ENCODE measurements at regions not wholly inside any gene's neighbourhood (a gene's known extent, or its start where the extent isn't known, plus 50 kb on each side); places are given as distances from the start of the nearest gene placed in this dataset.

- Histone ChIP-seq H3K36me3 (ENCODE audit: control insufficient read depth in 1 of 2, insufficient read depth in 2 of 2, low read length in 2 of 2) (no peaks in the 10 kb centered on the region), H3K79me2 (ENCODE audit: insufficient read depth, low read length) (no peaks in the 10 kb centered on the region), H3K4me1 (ENCODE audit: control insufficient read depth in 1 of 2, insufficient read depth in 2 of 2, low read length in 2 of 2) (no peaks in the 10 kb centered on the region), H3K9me3 (ENCODE audit: control insufficient read depth in 1 of 2, insufficient read depth in 1 of 2, low read depth in 1 of 2, low read length in 2 of 2) (no peaks in the 10 kb centered on the region), H3K27ac (ENCODE audit: low read depth, low read length) (no peak overlapping the region), H2AFZ (ENCODE audit: low read depth, low read length, poor library complexity, severe bottlenecking) (no peak overlapping the region), H3K27me3 (ENCODE audit: insufficient read depth, low read length) (no peaks in the 10 kb centered on the region), H3K4me3 (replicated peaks in 1 of 2; ENCODE audit: low read depth in 1 of 2, low read length in 2 of 2) (no peak overlapping the region), H3K9me2 (ENCODE audit: insufficient read depth) (no peaks in the 10 kb centered on the region), H3K9ac (ENCODE audit: low read length) (no peak overlapping the region), H3K4me2 (ENCODE audit: low read length) (no peak overlapping the region), H4K20me1 (ENCODE audit: insufficient read depth) (no peaks in the 10 kb centered on the region)
- TF ChIP-seq MAX (IDR thresholded peaks at IDR 0.05) (no peak), SIN3A (IDR thresholded peaks at IDR 0.05; ENCODE audit: low read depth) (no peak)
- ChIA-PET RAD21 (ENCODE audit: low non-redundant PET in 1 of 2, low total read pairs in 2 of 2, uncharacterized antibody in 2 of 2, unreplicated experiment in 2 of 2) (no interaction called here), POLR2A (no interaction called here), CTCF (no interaction called here)
- DNase-seq (ENCODE audit: low read depth, low spot score), result no peak
- no peak for ATAC-seq
- intact Hi-C loops (cut with micrococcal nuclease), result no loop called here
- no TSS peak for BruUV-seq (replicated peaks)
Observed at GRCh38 chr5:130455175-130455574, 550.9 kb downstream of the CHSY3 start.

GRCh38 chr5:130452744-130453143, 548.5 kb downstream of the CHSY3 start:
- Histone ChIP-seq H4K20me1 (ENCODE audit: insufficient read depth) (no peaks in the 10 kb centered on the region), H3K4me1 (ENCODE audit: control insufficient read depth in 1 of 2, insufficient read depth in 2 of 2, low read length in 2 of 2) (no peaks in the 10 kb centered on the region), H3K79me2 (ENCODE audit: insufficient read depth, low read length) (no peaks in the 10 kb centered on the region), H3K9ac (ENCODE audit: low read length) (no peak overlapping the region), H3K9me3 (ENCODE audit: control insufficient read depth in 1 of 2, insufficient read depth in 1 of 2, low read depth in 1 of 2, low read length in 2 of 2) (no peaks in the 10 kb centered on the region), H3K27ac (ENCODE audit: low read depth, low read length) (no peak overlapping the region), H2AFZ (ENCODE audit: low read depth, low read length, poor library complexity, severe bottlenecking) (no peak overlapping the region), H3K4me3 (replicated peaks in 1 of 2; ENCODE audit: low read depth in 1 of 2, low read length in 2 of 2) (no peak overlapping the region), H3K4me2 (ENCODE audit: low read length) (no peak overlapping the region), H3K27me3 (ENCODE audit: insufficient read depth, low read length) (no peaks in the 10 kb centered on the region), H3K36me3 (ENCODE audit: control insufficient read depth in 1 of 2, insufficient read depth in 2 of 2, low read length in 2 of 2) (no peaks in the 10 kb centered on the region), H3K9me2 (ENCODE audit: insufficient read depth) (no peaks in the 10 kb centered on the region)
- TF ChIP-seq ATF3 (IDR thresholded peaks at IDR 0.05) (no peak), CEBPB (IDR thresholded peaks at IDR 0.05; ENCODE audit: low read depth) (no peak), SIN3A (IDR thresholded peaks at IDR 0.05; ENCODE audit: low read depth) (no peak), ZFX (IDR thresholded peaks at IDR 0.05) (no peak), SRF (IDR thresholded peaks at IDR 0.05; ENCODE audit: low read depth) (no peak), CBX3 (IDR thresholded peaks at IDR 0.05; ENCODE audit: low read depth) (no peak), SP1 (IDR thresholded peaks at IDR 0.05; ENCODE audit: low read depth) (no peak), YY1 (IDR thresholded peaks at IDR 0.05; ENCODE audit: extremely low read depth, insufficient replicate concordance, low read depth, low read length) (no peak), POLR2A (IDR thresholded peaks at IDR 0.05; ENCODE audit: borderline replicate concordance, extremely low read depth, insufficient read depth, insufficient read length) (no peak), ZNF274 (IDR thresholded peaks at IDR 0.05; ENCODE audit: low read depth, low read length) (no peak), EGR1 (IDR thresholded peaks at IDR 0.05; ENCODE audit: low read depth) (no peak), JUND (IDR thresholded peaks at IDR 0.05) (no peak), FOSL1 (IDR thresholded peaks at IDR 0.05; ENCODE audit: low read depth) (no peak), CTCF (IDR thresholded peaks at IDR 0.05 in 2 of 3, conservative IDR thresholded peaks at IDR 0.05 in 1 of 3; ENCODE audit: borderline replicate concordance in 1 of 3, insufficient read depth in 1 of 3, low read depth in 2 of 3, low read length in 2 of 3) (no peak), TCF7L2 (IDR thresholded peaks at IDR 0.05; ENCODE audit: borderline replicate concordance, extremely low read depth, insufficient read depth, insufficient read length) (no peak), REST (IDR thresholded peaks at IDR 0.05; ENCODE audit: low read depth) (no peak)
- ATAC-seq (no peak), DNase-seq (ENCODE audit: low read depth, low spot score) (no peak)
- ChIA-PET CTCF (no interaction called here), RAD21 (ENCODE audit: low non-redundant PET in 1 of 2, low total read pairs in 2 of 2, uncharacterized antibody in 2 of 2, unreplicated experiment in 2 of 2) (no interaction called here), POLR2A (no interaction called here)
- intact Hi-C loops (cut with micrococcal nuclease), result no loop called here
- no TSS peak for BruUV-seq (replicated peaks)

Data from HCT116 (cell line).